Activated CD4-positive, alpha-beta T cell treated with anti-CD3 and anti-CD28 coated beads, Interleukin-2, amount 50 U/mL, for 24 hours (primary cell): ENCODE measurements at regions not wholly inside any gene's neighbourhood (a gene's known extent, or its start where the extent isn't known, plus 50 kb on each side); places are given as distances from the start of the nearest gene placed in this dataset.

ENCODE experiments used
- DNase-seq, 2 donors: peaks; one replicate each; pipeline ENCODE4 v3.0.0-alpha.2; 2020; ENCODE audit warnings: low read depth in 1 of 2, low spot score in 1 of 2

DNA sequence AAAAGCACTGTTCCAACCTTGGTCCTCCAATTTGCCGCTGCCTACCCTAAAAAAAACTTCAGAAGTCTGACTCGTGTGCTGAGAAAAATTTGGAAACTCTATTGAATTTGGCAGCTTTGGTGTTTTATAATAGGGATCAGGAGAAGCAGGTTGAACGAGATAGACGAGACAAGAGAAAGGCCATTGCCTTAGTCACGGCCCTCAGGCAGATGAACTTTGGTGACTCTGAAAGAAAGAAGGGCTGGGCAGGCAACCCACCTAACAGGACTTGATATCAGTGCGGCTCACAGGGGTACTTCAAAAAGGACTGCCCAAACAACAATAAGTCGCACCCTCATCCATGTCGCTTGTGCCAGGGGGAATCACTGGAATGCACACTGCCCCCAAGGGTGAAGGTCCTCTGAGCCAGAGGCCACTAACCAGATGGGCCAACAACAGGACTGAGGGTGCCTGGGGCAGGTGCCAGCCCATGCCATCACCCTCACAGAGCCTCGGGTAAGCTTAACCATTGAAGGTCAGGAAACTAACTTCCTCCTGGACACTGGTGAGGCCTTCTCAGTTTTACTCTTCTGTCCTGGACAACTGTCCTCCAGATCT is 102.5 kb upstream of the SSTR1 start:
- DNase-seq = no peak

DNA sequence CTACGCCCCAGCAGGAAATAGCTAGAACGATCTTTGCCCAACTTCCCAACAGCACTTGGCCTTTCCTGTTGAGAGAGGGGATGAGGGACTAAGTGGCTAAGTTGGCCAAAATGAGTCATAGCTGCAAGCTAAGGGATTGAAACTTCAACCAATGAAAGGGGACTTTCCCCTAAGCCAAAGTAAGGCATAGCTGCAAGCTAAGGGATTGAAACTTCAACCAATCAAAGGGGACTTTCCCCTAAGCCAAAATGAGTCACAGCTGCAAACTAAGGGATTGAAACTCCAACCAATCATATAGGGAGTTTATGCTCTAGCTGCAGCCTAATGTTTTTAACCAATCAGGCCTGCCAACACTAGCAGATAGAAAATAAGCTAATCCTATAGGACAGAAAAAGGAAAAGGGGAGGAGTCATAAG is 100.5 kb upstream of the SSTR1 start:
- peak in 1 of 2 donors; percentile 17 for DNase-seq

- DNase-seq = no peak
Measured at GRCh38 chr14:38108681-38109080, 99.0 kb upstream of the SSTR1 start.

DNA sequence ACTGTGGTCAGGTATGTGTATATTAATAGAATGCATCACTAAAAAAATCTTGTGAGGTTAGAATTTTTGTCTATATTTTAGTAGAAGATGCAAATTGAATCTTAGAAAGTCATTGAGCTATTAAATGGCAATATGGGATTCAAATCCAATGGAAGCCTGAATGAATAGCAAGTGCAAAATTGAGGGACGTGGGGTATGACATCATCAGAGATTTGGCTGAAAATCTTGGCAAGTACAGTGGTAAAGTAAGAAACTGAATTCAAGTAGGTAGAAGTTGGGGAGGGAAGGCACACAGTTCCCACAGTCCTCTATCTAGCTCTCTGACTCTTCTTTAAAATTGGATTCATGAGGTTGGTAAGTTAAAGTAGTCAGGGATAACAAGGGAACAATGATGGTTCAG is 97.4 kb upstream of the SSTR1 start:
- no peak for DNase-seq

GRCh38 chr14:38111046-38111445 is 96.7 kb upstream of the SSTR1 start:
- no peak for DNase-seq

- DNase-seq = no peak
Measured at GRCh38 chr14:38113546-38113945, 94.2 kb upstream of the SSTR1 start.

DNA sequence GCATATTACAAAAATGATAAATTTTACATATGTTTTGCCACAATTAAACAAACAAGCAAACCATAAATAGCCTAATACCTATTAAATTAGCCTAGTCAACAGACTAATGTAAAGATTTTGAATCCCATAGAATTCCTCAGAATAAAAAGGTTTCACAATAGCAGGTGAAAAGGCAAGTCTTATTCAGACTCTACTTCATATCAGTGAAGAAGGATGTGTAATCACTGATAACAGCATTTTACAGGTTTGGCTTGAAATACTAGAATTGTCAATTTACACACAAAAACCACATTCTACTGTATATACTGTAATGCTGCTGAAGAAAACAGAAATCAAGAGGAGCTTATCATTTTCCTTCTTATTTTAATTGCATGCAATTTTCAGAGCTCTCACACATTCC is 90.8 kb upstream of the SSTR1 start:
- no peak for DNase-seq

DNA sequence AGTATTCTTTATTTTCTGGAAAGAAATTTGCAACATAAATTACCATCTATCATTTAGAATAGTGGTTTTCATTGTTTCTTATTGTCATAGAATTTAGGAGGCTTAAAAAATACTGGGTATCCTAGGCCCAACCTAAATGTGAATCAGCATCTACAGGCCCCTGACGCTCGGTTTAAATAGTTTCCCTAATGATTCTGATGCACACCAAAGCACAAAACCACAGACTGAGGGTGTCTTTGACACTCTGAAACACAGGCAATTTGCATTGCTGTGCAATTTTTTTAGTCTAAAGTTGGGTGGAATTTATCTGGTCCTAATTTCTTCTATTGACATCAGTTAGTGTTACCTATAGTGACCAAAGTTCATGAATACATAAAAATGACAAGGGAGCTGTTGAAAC is 87.6 kb upstream of the SSTR1 start:
- DNase-seq = no peak

- no peak for DNase-seq
Measured at GRCh38 chr14:38121320-38122020, 86.2 kb upstream of the SSTR1 start.

GRCh38 chr14:38122241-38122640 is 85.5 kb upstream of the SSTR1 start:
- no peak for DNase-seq

DNA sequence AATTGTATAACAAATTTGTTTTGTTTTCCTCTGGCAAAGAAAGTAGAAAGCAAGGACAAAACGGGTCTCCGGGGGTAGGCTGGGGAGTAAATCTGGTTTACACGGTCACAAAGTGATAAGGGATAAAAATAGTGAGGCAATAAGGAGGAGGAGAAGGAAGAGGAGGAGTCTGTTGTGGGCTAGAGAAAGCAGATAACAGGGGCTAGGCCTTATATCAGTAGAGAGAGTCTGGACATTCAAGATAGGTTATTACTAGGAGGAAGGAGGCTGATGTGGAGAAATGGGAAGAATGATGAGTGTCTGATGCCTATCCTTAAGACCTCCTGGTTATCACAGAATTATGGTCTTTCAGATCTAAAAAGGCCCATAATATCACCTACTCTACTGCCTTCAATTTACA is 83.2 kb upstream of the SSTR1 start:
- no peak for DNase-seq

- no peak for DNase-seq
Measured at GRCh38 chr14:38125481-38126037, 82.1 kb upstream of the SSTR1 start.

GRCh38 chr14:38127356-38127755 is 80.3 kb upstream of the SSTR1 start:
- no peak for DNase-seq

DNA sequence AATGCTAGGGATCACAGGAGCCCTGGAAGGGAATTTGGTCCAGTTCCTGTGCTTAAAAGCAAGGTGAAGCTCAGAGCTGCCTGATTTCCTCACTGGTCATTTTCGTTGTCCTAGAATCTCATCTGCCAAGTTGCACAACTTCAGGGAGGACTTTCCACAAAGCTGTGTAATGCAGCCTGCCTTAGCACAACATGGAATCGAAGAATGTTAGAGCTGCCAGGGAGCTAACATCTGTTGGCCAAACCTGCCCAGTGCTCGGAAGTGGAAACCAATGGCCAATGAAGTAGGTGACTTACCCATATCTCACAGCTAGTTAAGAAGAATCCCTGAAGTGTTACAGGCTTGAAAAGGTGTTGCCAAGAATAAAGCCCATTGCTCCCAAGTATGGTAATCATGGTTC is 79.9 kb upstream of the SSTR1 start:
- no peak for DNase-seq

GRCh38 chr14:38128640-38129039 is 79.1 kb upstream of the SSTR1 start:
- DNase-seq = no peak

DNA sequence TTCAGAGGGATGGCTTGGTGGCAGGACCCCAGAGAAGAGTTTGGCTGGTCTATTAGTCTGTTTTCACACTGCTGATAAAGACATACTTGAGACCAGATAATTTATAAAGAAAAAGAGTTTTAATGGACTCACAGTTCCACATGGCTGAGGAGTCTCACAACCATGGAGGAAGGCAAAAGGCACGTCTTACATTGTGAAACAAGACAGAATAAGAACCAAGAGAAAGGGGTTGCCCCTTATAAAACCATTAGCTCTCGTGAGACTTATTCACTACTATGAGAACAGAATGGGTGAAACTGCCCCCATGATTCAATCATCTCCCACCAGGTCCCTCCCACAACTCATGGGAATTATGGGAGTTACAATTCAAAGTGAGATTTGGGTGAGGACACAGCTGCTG is 78.5 kb upstream of the SSTR1 start:
- DNase-seq = no peak

DNA sequence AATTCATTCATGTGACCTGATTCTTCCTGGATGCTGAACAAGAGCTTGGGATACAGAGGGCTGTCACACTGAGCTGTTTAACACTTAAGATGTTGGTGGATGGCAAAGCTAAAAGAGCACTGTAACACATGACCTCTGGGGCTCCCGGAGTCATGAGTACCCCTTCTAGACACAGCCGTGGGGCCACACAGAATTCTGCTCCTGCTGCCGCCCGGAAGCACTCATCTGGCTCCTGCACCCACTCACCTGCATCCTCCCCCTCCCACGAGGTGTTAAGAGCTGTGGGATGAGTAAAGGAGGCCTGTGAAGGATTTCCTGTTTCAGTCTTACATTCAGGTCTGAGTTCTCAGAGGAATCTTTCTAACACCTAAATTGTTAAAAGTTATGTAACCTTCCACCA is 78.0 kb upstream of the SSTR1 start:
- no peak for DNase-seq

DNA sequence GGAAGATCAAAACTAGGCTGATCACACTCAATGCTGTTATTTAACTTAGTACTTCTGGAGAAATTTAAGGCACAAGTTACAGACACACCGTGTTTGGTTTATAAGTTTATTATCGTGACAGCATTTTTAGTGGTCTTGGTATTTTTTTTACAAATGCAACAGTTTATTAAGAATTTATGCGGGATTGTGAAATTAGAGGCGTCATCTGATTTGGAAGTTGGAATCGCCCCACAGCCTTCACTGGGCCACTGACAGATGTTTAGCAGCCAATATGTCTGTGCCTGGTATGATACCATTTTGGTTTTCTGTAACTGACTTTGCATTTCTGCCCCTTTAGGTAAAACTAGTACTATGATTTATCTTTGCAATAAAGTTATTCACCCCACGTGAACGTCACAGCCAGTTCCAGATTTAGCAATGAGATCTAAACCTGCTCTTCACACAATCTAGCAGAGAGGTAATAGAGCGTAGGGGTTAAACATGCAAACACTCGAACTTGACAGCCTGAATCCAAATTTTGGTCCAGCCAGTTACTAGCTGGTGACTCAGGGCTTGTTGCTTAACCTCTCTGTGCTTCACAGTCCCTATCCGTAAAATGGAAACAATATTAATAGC is 73.2 kb upstream of the SSTR1 start:
- no peak for DNase-seq

DNA sequence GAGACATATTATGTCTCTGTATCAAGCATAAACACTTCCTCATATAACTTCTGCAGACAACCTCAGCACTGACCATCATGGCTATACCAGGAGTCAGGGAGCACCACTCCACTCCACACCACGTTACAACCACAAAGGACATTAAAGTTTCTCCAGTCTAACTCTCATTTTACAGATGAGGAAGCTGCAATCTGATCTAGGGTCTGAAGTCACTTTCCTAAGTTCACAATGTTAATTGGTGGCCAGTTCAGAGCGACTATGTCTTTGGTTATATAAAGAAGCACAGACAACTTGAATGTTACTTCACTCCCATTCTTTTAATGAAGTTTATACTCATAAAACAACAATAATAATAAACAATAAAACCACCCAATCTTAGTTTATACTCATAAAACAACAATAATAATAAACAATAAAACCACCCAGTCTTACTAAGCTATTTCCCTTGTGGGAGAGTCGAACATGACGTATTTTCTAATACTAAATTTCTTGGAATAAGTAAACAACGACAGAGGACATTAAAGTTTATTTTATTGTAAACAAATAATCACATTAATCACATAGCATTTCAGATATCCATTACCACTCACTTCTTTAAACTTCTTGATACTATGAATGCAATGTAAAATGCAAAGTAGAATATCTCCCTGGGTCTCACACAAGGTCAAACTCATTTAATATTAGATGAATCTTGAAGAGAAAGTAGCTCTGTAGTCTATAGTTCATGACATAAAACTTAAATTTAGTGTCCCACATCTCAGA is 72.4 kb upstream of the SSTR1 start:
- DNase-seq = no peak

GRCh38 chr14:38137005-38137404 is 70.7 kb upstream of the SSTR1 start:
- no peak for DNase-seq

- no peak for DNase-seq
Measured at GRCh38 chr14:38138473-38139138, 69.1 kb upstream of the SSTR1 start.
